Daoy (cell line): ENCODE measurements at regions not wholly inside any gene's neighbourhood (a gene's known extent, or its start where the extent isn't known, plus 50 kb on each side); places are given as distances from the start of the nearest gene placed in this dataset.

Experiments used
- DNase-seq: peaks from one replicate; pipeline ENCODE4 v3.0.0-alpha.2; 2015; ENCODE audit warnings: low read depth

DNA sequence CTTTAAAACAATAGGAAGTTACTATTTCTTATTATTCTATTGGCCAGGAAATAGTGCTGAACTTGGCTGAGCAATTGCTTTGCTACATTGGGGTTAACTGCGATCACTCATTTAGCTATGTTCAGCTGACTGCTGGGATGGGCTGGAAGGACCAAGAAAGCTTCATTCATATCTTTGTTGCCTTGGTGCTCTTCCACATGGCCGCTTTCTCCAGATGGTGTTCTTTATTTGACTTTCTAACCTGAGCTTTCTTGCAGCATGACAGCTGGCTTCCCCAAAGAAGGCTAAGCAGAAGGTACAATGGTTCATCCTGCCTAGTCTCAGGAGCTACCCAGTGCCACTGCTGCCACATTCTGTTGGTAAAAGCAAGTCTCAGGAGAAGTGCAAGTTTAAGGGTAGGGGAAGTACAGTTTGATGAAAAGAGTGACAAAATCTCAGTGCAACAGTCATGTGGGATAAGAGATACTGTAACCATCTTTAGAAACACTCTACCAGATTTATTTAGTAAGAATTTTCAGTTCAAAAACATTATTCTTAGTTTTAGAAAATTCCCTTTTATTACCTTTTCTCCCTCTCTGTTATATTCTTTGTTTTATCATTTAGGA lies 180.6 kb upstream of the RBMS1 start:
- no peak for DNase-seq

- no peak for DNase-seq
Measured at GRCh38 chr2:160679686-160680085, 186.1 kb upstream of the RBMS1 start.

GRCh38 chr2:160680294-160680693 lies 186.7 kb upstream of the RBMS1 start:
- DNase-seq = no peak

DNA sequence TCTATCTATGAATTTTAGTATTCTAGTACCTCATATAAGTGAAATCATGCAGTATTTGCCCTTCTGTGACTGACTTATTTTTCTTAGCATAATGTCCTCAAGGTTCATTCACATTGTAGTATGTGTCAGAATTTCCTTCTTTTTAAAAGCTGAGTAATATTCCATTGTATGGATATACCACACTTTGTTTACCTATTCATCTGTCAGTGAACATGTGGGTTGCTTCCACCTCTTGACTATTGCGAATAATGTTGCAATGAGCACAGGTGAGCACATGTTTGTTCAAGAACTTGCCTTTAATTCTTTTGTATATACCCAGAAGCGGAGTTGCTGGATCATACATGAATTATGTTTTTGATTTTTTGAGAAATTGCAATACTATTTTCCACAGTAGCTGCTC lies 187.4 kb upstream of the RBMS1 start:
- no peak for DNase-seq

DNA sequence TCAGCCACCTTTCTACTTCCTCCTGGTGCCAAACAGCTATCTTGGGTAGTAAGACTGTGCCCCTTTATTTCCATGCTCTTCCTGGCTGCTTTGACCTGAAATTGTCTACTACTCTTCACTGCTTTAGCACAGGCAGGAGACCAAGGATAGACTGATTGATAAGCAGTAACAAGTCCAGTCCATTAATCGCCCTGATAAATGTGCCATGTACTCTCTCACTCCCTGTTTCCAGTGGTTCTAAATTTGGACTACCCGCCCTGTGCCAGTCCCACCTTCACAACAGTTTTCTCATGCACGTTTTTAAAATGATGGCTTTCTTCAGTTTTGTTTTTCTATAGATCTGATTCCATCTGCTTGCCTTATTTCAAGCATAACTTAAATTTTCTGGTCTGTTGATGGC lies 189.6 kb upstream of the RBMS1 start:
- no peak for DNase-seq

GRCh38 chr2:160687629-160688028 lies 194.0 kb upstream of the RBMS1 start:
- no peak for DNase-seq

DNA sequence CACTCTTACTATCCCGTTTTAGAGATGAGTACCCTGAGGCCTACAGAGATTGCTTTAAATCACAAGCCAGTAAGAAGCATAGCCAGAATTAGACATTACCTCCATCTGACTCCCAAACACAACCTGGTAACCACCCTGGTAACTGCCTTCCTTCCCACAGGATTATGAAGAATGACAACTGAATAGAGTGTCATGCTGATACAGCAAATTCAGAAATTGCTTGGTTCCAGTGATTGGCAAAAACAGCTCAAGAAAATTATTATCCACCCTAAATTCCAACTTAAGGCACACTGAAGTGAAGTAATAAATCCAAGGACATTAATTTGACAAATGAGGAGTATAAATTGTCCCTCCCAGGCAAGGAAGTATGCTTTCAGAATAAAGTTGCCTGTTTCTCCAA lies 195.8 kb upstream of the RBMS1 start:
- DNase-seq = no peak

GRCh38 chr2:160694221-160694620 lies 200.6 kb upstream of the RBMS1 start:
- DNase-seq = no peak

- DNase-seq = no peak
Measured at GRCh38 chr2:160694631-160695030, 201.0 kb upstream of the RBMS1 start.

DNA sequence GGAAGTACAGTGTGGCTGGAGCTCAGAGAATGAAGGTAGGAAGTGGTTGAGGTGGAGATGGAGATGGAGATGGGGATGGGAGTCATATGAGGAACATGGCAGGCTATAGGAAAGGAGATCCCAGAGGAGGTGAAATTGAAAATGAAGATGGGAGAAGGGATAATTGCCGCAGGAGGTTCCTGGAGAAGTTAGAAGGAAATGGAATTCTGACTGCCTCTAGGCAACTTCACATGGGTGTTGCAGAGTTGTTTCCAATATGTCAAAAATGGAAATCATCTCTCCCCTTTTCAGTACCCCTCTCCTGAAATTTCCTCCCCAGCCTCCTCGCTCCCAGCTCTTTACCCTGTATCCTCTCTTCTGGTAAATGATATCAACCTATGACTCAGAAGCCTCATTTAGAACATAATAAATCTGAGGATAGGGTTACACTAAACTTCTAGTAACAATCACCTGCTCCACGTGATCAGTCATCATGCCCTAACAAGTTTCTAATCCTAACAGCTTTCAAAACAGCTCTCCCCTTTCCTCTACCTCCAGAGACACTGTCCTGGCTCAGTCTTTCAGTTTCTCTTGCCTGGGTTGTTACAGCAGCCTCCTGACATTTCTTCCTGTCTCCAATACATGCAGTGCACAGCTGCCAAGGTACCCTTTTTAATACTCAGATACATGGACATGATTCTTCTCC lies 201.9 kb upstream of the RBMS1 start:
- DNase-seq = peak; percentile 13

GRCh38 chr2:160696087-160696452 lies 202.5 kb upstream of the RBMS1 start:
- no peak for DNase-seq

GRCh38 chr2:160697817-160698216 lies 204.2 kb upstream of the RBMS1 start:
- no peak for DNase-seq

GRCh38 chr2:160700021-160700814 lies 206.6 kb upstream of the RBMS1 start:
- DNase-seq = no peak

GRCh38 chr2:160701822-160702221 lies 208.2 kb upstream of the RBMS1 start:
- DNase-seq = no peak

- no peak for DNase-seq
Measured at GRCh38 chr2:160702754-160703153, 209.1 kb upstream of the RBMS1 start.

DNA sequence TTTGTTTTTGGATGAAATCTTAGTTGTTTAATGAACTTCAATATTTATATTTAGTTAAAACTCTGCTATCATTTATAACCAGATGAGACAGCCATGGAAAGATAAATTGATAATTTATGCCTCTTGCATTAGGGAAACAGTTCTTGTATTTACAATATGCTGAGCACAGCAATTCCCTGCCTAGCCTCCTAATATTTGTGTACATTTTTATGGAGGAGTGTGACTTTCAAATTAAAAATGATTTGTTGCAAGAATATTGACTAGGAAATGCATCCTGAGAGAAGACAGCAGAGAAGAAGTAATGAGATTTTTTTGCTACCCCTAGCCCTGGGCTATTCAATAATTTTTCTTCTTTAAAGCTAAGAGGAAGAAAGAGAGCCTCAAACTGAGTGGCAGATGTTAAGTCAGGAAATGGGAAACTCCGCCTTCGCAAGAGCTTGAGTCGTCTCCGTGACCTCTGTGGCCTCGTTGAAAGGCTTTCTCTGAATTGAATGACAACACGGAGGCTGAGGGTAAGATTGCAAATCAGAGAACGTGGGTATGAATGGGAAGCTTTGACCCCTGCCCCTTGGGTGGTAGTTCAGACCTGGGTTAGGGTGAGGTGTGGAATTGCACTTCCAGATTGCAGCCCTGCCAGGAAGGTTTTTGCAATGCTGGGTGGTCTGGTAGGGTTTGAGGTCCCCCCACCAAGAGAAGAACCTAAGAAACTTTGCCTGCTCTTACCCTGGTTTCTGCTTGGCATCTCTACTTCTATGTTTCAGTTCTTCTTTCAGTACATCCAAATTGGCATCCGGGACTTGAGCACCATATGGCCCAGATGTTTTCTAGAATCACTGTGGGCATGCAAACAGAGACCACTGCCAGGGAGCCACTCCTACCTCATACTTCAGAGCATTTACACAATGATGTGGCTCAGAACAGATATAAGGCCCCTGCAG lies 210.3 kb upstream of the RBMS1 start:
- no peak for DNase-seq

- DNase-seq = no peak
Measured at GRCh38 chr2:160715428-160715827, 221.8 kb upstream of the RBMS1 start.

DNA sequence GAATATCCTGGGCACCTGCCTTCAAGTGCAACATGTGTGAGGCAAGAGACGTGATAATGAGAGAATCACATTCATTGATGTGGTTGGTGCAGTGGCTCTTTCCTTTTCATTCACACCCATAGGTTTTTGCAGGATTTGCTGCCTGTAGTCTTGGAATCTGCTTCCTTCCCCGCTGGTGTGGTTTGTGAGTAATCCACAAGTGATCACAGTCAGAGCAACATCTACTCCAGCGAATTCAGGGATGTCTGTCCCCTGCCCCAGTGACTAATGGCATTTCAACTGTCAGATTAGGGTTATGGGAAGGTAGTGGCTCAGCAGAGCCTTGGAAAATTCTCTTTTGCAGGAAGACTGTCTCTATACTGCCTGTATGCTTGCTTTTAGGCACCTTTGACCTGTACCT lies 225.5 kb upstream of the RBMS1 start:
- peak; percentile 68 for DNase-seq

DNA sequence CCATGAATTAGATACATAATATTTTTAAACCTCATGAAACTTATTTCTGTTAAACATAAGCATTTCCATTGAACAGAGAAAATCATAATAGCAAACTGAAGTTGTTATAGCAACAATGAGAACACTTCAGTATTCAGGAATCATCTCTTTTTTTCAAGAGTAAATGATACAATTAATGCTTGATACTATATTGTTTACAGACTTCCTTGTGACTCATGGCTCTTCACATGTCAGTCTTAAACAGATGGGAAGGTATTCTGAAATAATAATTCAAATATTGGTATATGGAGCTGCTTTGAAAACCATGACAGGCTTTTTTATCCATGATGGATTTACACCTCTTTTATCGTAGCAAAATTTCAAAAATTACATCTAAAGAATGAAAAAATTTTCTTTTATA lies 226.5 kb upstream of the RBMS1 start:
- DNase-seq = no peak

DNA sequence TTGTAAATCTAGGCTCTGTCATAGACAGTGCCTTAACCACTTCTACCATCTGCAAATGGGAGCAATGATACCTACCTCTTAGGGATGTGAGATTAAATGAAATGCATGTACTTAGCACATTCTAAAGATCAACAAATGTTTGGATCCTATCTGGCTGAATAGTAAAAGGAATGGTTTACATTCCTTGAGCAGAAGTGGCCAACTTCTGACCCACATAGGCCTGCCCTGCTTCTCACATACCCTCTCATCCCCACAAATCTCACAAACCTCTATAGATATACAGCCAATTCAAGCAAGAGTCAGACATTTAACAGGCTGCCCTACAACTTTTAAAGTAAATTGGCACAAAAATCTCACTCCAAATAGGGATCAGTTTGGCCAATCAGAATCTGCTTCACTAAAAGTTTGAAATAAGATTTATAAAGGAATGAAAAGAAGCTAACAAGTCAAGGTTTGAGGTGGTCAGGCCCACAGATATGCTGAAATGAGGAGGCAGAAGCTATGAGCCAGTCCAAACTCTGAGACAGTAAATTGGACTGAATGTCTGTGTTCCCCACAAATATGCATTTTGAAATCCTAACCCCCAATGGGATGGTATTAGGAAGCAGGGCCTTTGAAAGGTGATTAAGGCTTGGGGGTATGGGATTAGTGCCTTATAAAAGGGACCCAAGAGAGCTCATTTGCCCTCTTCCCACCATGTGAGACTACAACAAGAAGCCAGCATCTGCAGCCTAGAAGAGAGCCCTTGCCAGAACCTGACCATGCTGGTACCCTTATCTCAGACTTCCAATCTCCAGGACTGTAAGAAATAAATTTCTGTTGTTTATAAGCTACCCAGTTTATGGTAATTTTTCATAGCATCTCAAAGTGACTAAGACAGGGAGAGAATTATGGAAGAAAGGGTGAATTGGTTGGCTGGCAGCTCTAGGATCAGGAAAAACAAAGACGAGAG lies 227.8 kb upstream of the RBMS1 start:
- no peak for DNase-seq

DNA sequence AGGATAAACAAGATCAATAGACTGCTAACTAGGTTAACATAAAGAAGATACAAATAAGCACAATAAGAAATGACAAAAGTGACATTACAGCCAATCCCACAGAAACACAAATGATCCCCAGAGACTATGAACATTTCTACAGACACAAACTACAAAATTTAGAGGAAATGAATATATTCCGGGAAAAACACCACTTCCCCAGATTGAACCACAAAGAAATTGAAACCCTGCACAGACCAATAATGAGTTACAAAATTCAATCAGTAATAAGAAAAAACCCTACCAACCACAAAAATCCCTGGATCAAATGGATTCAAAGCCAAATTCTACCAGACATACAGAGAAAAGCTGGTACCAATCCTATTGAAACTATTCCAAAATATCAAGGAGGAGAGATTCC lies 232.4 kb upstream of the RBMS1 start:
- DNase-seq = no peak
